DMS53 (cell line): ENCODE measurements at regions not wholly inside any gene's neighbourhood (a gene's known extent, or its start where the extent isn't known, plus 50 kb on each side); places are given as distances from the start of the nearest gene placed in this dataset.

ENCODE experiments used
- DNase-seq: peaks from one replicate; lab custom pipeline; 2025; lab: John Stamatoyannopoulos, UW

DNA sequence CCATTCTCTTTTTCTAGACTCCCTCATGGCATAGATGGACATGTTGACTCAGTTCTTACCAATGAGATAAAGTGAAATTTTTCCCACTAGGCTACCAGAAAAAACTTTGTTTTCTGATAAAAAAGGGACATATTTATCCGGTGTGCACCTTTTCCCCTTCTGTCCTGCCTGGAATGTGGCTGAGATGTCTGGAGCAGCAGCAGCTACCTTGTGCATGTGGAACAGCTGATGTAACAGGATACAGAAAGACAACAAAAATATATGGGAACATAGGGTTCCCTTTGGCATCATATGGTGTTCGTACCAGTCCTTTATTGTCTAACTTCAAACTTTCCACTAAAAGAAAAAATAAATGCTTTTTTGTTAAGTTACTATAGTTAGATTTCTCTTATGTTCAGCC lies 460.2 kb upstream of the HS6ST1 start:
- no peak for DNase-seq

DNA sequence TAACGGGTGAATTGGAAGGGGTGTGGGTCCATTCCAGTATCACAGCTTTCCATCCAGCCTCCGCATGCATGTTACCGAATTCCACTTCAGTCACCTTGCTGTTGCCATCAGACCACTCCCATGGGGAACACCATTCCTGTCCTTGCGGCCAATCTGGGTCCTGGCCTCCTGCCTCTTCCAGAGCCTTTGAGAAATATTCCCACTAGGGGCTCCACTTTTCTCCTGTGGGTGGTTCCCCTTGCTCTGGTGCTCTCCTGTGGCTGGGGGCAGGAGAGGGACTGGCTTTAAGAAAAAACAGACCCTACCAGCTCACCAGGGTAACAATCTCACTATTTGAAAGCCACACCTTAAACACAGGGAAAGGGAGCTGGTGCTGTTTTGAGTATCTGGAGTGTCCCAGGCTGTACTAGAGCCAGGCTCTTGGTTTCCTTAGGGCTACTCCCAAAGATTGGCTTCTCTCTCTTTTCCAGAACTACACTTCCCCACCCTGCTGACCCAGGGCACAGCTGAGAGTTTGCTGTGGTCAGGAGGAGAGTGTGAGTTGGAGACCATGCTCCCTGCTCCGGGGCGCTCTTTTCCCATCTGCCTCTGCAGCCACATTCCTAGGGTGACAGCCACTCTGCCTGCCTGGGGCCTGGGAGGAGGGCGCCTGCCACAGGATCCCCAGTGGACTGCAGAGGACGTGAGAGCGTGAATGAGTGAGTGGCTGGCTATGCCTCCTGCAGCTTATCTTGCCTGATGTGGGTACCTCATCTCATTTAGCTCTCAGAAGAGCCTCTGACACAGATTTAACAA lies 460.8 kb upstream of the HS6ST1 start:
- no peak for DNase-seq

DNA sequence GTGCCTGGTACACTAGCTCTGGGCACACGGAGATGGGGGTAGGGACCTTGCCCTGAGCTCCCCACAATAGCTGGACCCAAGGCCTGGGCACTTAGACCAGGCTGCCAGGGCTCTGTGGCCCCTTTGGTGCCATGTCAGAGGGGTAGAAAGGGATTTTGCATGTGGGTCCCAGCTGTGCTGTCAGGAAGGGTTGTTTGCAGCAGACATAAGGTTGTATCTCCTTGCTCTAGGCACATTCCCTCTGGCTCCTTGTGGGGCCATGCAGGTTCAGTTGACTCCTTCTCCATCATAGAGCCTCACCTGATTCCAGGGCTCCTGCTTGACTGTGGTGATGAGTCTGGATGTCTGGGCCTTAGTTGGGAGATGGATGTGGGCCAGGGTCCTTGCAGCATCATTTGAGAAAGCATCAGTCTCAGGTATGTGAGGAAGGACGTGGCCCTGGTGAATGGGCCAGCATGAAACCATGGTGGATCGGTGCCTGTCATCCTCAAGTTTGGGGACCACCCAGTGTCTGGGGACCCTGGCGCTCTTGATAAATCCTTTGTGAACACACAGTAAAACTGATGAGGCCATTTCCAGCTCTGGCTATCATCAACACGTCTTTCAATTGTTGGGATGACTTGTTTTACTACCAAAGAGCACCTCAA lies 461.9 kb upstream of the HS6ST1 start:
- DNase-seq, result no peak

DNA sequence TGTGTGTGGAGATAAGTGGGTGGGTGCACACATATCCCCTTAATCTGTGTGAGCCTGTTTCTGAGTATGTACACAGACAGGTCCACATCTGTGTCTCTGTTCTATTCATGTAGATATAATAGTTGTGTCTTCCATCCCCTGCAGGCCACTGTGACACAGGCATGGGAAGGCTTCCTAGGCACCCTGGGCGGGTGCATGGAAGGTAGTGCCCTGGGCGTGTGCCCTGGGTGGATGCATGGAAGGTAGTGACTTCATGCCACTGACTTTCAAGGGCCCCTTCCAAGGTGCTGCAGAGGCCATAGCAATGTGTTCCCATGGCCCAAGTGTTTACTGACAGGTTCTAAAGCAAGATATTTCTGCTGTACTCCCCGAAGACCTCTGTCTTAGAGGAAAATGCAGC lies 462.5 kb upstream of the HS6ST1 start:
- DNase-seq, result no peak

DNA sequence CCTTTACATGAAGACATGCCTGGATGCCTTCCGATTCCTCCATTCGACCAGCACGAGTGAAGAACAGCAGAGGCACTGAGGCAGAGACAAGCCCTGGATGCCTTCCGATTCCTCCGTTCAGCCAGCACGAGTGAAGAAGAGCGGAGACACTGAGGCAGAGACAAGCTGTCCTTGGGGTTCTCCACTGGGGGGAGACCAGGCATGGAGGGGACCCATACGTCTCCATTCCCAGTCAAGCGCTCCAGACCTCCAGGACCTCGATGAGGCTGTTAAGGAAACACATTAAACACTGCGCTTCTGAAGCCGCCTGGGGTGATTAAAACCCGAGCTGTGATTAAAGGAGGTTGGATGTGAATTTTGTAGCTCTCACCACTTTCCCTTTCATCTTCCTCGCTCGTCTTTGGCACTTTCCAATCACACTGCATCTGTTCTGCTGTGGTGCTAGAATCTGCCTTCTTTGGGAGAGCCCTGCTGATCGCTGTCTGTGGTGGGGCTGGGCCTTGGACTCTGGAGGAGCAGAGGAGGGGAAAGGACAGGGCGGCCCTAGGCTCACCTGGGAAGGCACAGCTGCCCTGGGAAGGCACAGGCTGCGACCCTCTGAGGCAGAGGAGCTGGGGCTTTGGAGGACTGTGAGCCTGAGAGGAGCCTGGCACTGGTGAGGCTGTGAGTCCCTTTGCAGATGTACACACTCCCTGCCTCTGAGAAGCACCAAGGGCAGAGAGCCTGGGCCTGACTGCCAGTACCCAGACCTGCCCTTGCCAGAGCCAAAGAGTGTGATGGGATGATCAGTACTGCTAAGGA lies 463.1 kb upstream of the HS6ST1 start:
- no peak for DNase-seq

DNA sequence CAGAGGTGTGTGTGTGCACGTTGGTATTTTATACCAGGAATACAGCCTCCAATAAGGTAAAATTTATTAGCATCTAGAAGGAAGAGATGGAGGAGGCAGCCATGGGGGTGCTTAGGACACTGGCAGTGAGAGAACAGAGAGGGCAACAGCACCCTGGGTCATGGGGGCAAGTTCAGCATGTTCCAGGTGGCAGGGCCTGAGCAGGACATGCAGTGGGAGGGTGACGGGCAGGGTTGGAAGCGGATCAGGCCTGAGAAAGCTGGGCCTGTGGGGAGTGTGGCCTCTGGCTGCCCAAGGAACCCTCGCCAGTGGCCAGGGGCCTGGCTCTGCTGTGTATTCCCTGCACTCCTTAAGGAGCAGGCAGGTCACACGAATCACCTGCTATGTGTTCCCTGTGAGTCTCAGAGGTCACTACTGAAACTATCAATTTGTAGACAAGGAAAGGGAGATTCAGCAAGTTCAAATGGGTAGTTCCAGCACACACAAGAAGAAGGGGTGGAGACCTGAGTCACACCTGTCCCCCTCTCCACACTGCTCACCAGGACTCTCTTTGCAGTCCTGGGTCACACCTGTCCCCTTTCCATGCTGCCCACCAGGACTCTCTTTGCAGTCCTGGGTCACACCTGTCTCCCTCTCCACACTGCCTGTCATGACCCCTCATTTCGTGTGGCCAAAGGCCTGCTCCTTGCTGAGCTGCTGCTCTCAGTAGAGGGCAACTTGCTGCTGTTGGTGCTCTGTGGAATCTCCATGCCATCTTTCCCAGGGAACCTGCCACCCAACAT lies 463.9 kb upstream of the HS6ST1 start:
- no peak for DNase-seq

DNA sequence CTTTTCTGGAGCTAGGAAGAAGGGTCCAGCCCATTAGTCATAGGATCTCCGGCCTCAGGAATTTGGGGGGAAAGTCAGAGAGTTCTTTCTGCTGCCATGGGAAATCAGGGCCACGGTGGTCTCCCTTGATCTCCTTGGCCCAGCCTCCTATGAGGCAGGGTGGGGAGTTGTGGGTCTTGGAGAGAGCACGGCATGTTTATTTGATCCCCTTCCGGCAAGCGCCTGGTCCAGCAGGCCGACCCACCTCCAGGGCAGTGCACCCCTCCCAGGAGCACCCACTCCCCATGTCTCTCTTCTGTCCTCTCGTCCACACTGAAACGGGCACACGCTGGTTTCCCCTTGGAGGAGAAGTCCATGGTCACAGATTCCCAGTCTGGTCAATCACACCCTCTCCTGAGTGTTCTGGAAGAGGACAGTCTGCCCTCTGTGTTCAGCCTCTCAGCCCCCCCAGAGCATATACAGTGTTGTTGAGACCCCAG lies 464.6 kb upstream of the HS6ST1 start:
- no peak for DNase-seq

DNA sequence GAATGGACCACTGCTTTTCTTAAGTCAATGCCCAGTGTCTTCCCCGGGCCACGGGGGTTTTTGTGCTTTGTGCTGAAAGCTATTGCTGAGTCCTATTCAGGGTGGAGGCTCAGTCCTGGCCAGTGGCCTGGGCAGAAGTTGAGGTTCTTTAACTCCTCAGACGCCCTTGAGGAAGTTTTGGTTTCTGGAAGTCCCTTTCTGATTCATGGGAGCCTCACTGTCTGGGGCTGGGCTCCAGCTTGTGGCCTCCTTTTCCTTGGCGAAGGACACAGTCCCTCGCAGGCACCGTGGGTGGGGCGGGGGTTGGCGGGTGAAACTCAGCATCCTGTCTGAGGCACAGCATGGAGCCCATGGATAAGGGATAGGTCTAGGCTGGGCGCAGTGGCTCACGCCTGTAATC lies 465.2 kb upstream of the HS6ST1 start:
- DNase-seq, result no peak

DNA sequence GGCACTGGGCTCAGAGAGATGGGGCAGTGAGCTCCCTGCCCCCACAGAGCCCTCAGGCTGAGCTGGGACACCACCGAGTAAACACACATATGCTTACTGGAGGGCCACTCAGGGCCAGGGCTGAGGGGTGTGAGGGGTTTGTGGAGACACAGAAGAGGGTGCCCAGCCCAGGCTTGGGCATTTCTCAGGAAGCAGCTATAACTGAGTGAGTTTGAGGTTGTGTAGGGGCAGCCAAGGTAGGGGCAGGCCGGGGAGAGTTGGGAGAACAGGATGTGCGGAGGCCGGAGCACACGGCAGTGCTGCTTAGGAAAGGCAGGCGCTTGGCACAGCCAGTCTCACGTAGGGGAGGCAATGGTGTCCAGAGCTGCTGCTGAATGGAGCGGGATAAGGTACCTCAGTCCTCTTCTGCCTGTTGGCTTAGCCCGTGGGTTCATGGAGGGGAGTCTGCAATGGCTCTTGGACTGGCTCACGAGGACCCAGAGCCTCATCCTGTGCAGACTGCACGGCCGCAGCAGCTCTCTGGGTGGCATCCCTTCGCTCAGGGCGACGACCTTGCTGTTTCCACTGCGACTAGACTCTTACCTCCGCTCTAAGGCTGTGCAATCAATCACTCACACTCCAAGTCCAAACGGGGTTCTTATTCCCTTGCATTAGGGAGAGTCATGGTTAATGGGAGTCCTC lies 466.1 kb upstream of the HS6ST1 start:
- DNase-seq, result no peak

DNA sequence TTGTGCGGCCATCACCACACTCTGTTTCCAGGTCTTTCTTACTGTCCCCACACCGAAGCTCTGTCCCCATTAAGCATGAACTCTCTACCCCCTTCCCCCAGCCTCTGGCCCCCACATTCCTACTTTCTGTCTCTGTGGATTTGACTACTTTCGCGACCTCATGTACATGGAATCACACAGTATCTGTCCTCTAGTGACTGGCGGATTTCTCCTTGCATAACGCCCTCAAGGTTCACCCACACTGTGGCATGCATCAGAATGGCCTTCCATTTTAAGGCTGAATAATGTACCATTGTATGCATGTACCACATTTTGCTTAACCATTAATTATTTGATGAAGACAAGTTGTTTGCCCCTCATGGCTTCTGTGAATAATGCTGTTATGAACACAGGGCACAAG lies 467.6 kb upstream of the HS6ST1 start:
- DNase-seq, result no peak

DNA sequence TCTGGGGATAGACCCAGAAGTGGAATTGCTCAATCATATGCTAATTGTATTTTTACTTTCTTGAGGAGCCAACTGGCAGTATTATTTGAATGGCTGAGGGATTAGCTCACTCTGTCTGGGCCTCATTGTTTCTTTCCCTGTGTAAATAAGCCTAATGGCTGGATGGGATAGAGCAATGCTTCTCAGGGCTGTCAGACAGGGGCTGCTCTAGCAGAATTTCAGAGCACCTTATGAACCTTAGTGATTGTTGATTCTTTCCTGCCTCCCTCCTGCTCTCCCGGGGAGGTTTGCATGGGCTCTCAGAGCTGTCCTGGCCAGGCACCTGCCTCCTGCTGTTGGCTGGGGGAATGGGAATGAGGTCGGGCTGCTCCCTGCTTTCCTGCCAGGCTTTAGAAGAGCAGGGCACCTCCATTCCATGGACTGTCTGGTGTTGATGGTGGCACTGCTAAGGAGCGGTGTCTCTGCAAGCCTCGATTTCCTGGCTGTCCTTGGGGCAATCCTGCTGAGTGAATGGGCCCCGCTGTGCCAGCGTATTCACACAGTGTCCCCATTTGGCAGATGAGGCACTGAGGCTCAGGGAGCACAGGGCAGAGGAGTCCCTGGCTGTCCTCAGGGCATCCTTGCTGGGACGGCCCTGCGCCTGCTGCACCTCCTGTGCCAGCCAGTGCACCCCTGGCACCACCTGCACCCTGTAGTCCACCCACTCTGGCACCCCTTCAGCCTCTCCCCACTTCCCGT lies 468.2 kb upstream of the HS6ST1 start:
- DNase-seq, result no peak

DNA sequence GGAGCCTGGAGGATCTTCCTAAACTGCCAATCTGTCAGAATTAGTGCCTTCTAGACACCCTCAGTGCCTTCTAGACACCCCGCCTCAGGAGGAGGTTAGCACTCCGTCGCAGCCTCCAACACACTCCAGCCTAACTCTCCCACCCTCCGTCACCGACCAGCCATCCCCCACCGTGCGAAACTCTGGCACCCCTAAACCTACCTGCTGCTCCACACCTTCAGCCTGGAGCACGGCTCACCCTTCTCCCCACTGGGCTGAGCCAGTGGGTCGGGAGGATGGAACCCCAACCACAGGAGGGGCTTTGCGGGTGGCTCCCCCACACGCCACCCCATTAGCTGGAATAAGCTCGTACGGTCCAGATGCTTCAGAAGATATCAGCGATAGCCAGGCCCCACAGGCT lies 468.9 kb upstream of the HS6ST1 start:
- DNase-seq, result no peak

DNA sequence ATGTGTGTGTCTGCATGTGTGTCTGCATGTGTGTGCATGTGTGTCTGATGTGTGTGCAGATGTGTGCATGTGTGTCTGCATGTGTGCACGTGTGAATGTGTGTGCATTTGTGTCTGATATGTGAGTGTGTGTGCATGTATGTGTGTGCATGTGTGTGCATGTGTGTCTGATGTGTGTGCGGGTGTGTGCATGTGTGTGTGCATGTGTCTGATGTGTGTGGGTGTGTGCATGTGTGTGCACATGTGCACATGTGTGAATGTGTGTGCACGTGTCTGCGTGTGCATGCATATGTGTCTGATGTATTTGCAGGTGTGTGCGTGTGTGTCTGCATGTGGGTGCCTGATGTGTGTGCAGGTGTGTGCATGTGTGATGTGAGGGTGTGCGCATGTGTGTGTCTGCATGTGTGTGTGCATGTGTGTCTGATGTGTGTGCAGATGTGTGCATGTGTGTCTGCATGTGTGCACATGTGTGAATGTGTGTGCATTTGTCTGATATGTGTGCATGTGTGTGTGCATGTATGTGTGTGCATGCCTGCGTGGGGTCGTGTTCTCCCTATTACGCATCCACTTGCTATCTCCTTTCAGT lies 470.1 kb upstream of the HS6ST1 start:
- no peak for DNase-seq

DNA sequence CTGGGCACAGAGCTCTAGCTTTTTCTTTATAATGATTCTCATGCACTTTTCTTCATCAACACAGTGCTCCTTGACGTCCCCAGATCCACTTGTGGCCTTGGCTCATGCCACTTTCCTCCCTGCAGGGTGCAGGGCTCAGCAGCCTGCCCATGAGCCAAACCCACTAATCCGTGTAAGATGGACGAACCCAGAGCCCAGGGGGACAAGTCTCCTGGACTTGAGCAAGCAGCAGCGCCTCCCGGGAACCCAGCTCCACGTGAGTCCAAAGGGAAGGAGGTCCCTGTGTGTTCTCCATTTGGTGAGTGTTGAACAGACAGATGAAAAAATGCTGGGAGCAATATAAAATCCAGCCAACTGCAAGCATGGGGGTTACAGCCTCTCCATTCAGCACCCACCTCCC lies 470.6 kb upstream of the HS6ST1 start:
- no peak for DNase-seq

DNA sequence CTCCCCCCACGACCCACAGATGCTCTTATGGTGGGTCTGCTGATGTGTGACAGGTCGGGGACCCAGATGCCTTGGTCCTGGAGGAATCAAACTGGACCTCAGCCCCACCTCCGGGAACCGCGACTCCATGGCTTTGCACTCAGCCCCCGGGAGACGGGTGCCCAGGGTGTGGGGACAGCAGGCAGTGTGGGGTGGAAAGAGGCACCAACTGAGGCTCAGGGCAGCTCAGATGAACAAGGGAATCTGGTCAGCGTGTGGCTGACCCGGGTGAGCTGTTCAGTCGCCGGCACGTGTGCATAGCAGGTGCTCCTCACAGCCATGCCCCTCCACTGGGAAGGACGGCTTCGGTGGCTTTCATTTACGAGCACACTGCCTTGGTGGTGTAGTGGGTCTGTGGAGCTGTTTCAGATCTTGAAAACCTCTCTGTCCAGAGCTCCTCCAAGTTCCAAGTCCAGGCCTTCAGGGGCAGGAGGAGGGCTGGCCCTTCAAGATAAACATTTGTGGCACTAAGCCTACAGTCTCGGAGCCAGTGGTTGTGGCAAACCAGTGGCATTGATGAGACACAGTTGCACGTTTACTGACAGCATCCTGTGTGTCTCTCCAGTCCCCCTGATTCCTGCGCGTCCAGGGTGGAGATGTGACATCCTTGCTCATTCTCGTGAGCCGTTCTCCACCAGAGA lies 471.2 kb upstream of the HS6ST1 start:
- no peak for DNase-seq

DNA sequence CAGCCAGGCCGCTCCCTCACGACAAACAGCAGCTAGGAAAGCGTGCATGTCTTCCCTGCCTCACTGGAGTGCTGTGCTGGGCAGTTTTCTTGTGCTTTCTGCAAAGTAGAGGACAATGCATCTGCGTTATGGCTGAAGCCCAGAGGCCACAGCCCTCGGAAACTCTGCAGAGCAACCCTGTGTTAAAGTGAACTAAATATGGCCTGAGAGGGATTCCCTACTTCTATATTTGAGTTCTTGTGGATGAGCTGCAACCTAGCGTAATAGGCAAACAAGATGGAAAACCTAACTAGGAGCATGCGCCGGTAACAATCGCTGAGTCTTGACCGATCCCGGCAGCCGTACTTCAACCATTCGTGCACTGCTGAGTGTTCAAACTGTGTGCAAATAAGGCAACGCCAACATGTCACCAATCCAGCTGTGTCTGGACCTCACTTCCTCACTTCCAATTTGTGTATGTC lies 471.9 kb upstream of the HS6ST1 start:
- DNase-seq, result no peak

DNA sequence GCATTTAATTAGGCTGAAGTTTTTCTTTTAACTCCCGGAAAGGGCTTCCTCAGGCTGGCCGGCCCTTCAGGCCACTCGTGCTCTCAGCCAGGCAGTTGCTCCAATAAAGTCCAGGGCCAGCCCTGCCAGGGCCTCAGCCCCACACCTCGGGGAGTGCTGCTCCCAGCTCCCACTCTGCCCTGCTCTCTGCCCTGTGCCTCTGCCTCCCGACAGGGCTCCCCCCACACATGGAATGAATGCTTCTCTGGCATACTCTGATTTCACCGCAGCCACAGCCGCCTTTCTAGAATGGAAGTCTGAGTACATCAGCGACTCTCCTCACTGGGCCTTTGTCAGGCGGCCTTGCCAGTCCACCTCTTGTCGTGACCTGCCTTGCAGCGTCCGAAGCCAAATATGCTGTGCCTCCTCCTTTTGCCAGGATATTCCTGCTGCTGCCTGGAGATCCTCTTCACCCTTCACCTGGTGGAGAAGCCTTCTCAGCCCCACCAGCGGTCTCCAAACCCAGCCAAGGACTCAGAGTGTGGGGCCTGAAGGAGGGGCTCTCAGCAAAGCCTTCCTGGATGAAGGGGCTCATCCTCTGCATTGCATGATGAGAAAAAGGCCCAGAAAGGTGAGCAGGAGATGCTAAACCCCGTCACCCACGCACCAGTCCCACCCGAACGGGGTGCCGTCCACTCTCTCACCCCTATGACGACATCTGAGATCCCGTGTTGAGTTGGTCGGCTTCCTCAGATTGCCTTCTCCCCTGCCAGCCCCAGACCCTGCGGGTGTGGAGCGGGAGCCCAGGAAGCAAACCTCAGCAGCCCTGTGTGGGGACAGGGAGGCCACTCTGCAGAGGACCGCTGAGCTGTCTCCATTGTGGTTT lies 472.7 kb upstream of the HS6ST1 start:
- DNase-seq, result no peak

DNA sequence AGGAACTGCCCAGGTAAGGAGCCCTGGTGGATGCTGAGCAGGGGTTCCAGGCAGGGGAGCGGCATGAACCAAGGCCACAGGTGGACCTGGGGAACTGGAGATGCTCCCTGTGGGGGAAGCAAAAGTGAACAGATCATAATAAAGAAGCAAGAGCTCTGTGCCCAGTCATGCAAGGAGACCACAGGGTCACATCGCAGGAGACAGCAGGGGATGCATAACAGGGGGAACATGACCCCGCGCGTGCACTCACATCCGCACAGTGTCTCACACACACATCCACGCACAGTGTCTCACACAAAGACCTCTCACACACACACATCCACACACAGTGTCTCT lies 473.3 kb upstream of the HS6ST1 start:
- DNase-seq, result no peak
